ENCODE measurements at regions not wholly inside any gene's neighbourhood (a gene's known extent, or its start where the extent isn't known, plus 50 kb on each side); places are given as distances from the start of the nearest gene placed in this dataset.

- intact Hi-C loops (cut with DNase I) = no loop called here
- no peaks in the 10 kb centered on the region for H3K27me3 ChIP-seq
- H3K4me1 ChIP-seq (replicated peaks in 1 of 2) = peaks cover 0 to 4% of the 10 kb centered on the region in 2 donors
- H3K4me3 ChIP-seq = no peak overlapping the region
- TF ChIP-seq POLR2A (IDR thresholded peaks at IDR 0.05) (no peak), CTCF (IDR thresholded peaks at IDR 0.05) (no peak)
- no peak for DNase-seq
- no peaks in the 10 kb centered on the region for H3K36me3 ChIP-seq (replicated peaks in 1 of 2)
- H3K27ac ChIP-seq = peak overlapping the region in 1 of 5 donors; percentile 29
- H3K9me3 ChIP-seq (replicated peaks in 1 of 3) = no peaks in the 10 kb centered on the region
Measured at GRCh38 chr4:11487139-11487538, 58.4 kb upstream of the HS3ST1 start.

- TF ChIP-seq CTCF (IDR thresholded peaks at IDR 0.05) = no peak
- no peak for TF ChIP-seq POLR2A (IDR thresholded peaks at IDR 0.05)
- Histone ChIP-seq H3K27me3 (no peaks in the 10 kb centered on the region), H3K36me3 (replicated peaks in 1 of 2) (no peaks in the 10 kb centered on the region), H3K4me1 (replicated peaks in 1 of 2) (peaks cover 0 to 4% of the 10 kb centered on the region in 2 donors), H3K27ac (no peak overlapping the region), H3K4me3 (no peak overlapping the region), H3K9me3 (replicated peaks in 1 of 3) (no peaks in the 10 kb centered on the region)
- intact Hi-C loops (cut with DNase I) = no loop called here
- 75 to 90% (median 89%) methylated on average over 2 of the region's 2 CpGs for WGBS, 4 donors
- no peak for DNase-seq
Measured at GRCh38 chr4:11485926-11486325, 57.2 kb upstream of the HS3ST1 start.

- no peak for TF ChIP-seq POLR2A (IDR thresholded peaks at IDR 0.05)
- no peak for TF ChIP-seq CTCF (IDR thresholded peaks at IDR 0.05)
- Histone ChIP-seq H3K27me3 (no peaks in the 10 kb centered on the region), H3K27ac (no peak overlapping the region), H3K4me1 (replicated peaks in 1 of 2) (peaks cover 0 to 4% of the 10 kb centered on the region in 2 donors), H3K36me3 (replicated peaks in 1 of 2) (no peaks in the 10 kb centered on the region), H3K9me3 (replicated peaks in 1 of 3) (no peaks in the 10 kb centered on the region), H3K4me3 (no peak overlapping the region)
- DNase-seq = no peak
- WGBS, 4 donors = 93 to 100% (median 97%) methylated on average over 1 of the region's 1 CpG
- intact Hi-C loops (cut with DNase I) = no loop called here
Measured at GRCh38 chr4:11484531-11484930, 55.8 kb upstream of the HS3ST1 start.

- Histone ChIP-seq H3K27ac (peak overlapping the region in 1 of 5 donors; percentile 13), H3K4me3 (no peak overlapping the region), H3K27me3 (no peaks in the 10 kb centered on the region), H3K9me3 (replicated peaks in 1 of 3) (no peaks in the 10 kb centered on the region), H3K36me3 (replicated peaks in 1 of 2) (no peaks in the 10 kb centered on the region), H3K4me1 (replicated peaks in 1 of 2) (peaks cover 0 to 1% of the 10 kb centered on the region in 2 donors)
- no peak for DNase-seq
- 44 to 74% (median 62%) methylated on average over 3 of the region's 3 CpGs for WGBS, 4 donors
- TF ChIP-seq POLR2A (IDR thresholded peaks at IDR 0.05) (no peak), CTCF (IDR thresholded peaks at IDR 0.05) (no peak)
- intact Hi-C loops (cut with DNase I) = no loop called here
Measured at GRCh38 chr4:11483046-11483445, 54.4 kb upstream of the HS3ST1 start.
